Left renal pelvis (tissue), 4 donors: ENCODE measurements at regions not wholly inside any gene's neighbourhood (a gene's known extent, or its start where the extent isn't known, plus 50 kb on each side); places are given as distances from the start of the nearest gene placed in this dataset.
A peak's percentile ranks its signal among the peaks of the same experiment; 100 is the strongest.

Source experiments
- DNase-seq, 4 donors: peaks; one replicate each; pipeline ENCODE4 v3.0.0-alpha.2; 2013; ENCODE audit warnings: low read depth in 4 of 4, low spot score in 3 of 4

GRCh38 chr2:150319658-150320555 is 167.6 kb downstream of the RND3 start:
- no peak for DNase-seq

- DNase-seq: no peak
Observed at GRCh38 chr2:150319085-150319484, 168.4 kb downstream of the RND3 start.

GRCh38 chr2:150312271-150312670 is 175.2 kb downstream of the RND3 start:
- no peak for DNase-seq

GRCh38 chr2:150309311-150310080 is 178.0 kb downstream of the RND3 start:
- DNase-seq: no peak

GRCh38 chr2:150307258-150307657 is 180.2 kb downstream of the RND3 start:
- DNase-seq: no peak

- no peak for DNase-seq
Observed at GRCh38 chr2:150303281-150303680, 184.2 kb downstream of the RND3 start.

GRCh38 chr2:150298571-150299305 is 188.7 kb downstream of the RND3 start:
- no peak for DNase-seq

GRCh38 chr2:150296770-150297546 is 190.5 kb downstream of the RND3 start:
- no peak for DNase-seq

GRCh38 chr2:150295544-150295943 is 191.9 kb downstream of the RND3 start:
- no peak for DNase-seq

GRCh38 chr2:150293771-150294170 is 193.7 kb downstream of the RND3 start:
- no peak for DNase-seq

GRCh38 chr2:150292807-150293206 is 194.7 kb downstream of the RND3 start:
- no peak for DNase-seq

GRCh38 chr2:150292192-150292591 is 195.3 kb downstream of the RND3 start:
- no peak for DNase-seq

- DNase-seq: no peak
Observed at GRCh38 chr2:150286730-150287362, 200.6 kb downstream of the RND3 start.

GRCh38 chr2:150284116-150284515 is 203.4 kb downstream of the RND3 start:
- DNase-seq: no peak

- DNase-seq: no peak
Observed at GRCh38 chr2:150282771-150283371, 204.6 kb downstream of the RND3 start.

- no peak for DNase-seq
Observed at GRCh38 chr2:150282357-150282756, 205.1 kb downstream of the RND3 start.

GRCh38 chr2:150280231-150280630 is 207.2 kb downstream of the RND3 start:
- DNase-seq: peak in 1 of 4 donors; percentile 24

GRCh38 chr2:150279686-150280085 is 207.8 kb downstream of the RND3 start:
- no peak for DNase-seq

GRCh38 chr2:150276737-150277136 is 210.7 kb downstream of the RND3 start:
- no peak for DNase-seq
